HepG2 (cell line): ENCODE measurements at regions not wholly inside any gene's neighbourhood (a gene's known extent, or its start where the extent isn't known, plus 50 kb on each side); places are given as distances from the start of the nearest gene placed in this dataset.

ENCODE experiments used
- CTCF ChIP-seq: sonication (generic); formaldehyde crosslinking; IDR thresholded peaks from 2 replicates; pipeline ENCODE4 v1.5.0; 2020; ENCODE audit warnings: mild to moderate bottlenecking, missing genetic modification reagents, moderate library complexity
- EED ChIP-seq: sonication (generic); formaldehyde crosslinking; IDR thresholded peaks from 2 replicates; pipeline ENCODE4 v1.5.0; 2020; ENCODE audit warnings: mild to moderate bottlenecking, missing genetic modification reagents
- HMG20A ChIP-seq: IDR thresholded peaks from 2 replicates; pipeline ENCODE4 v1.6.1; 2016; ENCODE audit warnings: borderline replicate concordance
- HOXA9 ChIP-seq: sonication (generic); formaldehyde crosslinking; IDR thresholded peaks from 2 replicates; pipeline ENCODE4 v1.8.1; 2022; ENCODE audit warnings: missing genetic modification reagents, mild to moderate bottlenecking, moderate library complexity, borderline replicate concordance
- NR2C2 ChIP-seq: sonication (generic); formaldehyde crosslinking; IDR thresholded peaks from 2 replicates; pipeline ENCODE4 v1.4.0; 2020; ENCODE audit warnings: missing genetic modification reagents, mild to moderate bottlenecking, moderate library complexity, borderline replicate concordance
- PBX3 ChIP-seq: sonication (generic); formaldehyde crosslinking; IDR thresholded peaks from 2 replicates; pipeline ENCODE4 v1.8.1; 2023; ENCODE audit warnings: missing genetic modification reagents, inconsistent platforms, borderline replicate concordance
- SATB2 ChIP-seq: sonication (generic); formaldehyde crosslinking; IDR thresholded peaks from 2 replicates; pipeline ENCODE4 v1.5.0; 2020; ENCODE audit warnings: missing genetic modification reagents
- U2AF2 ChIP-seq: fragments of 200-400 bp; formaldehyde crosslinking; IDR thresholded peaks from 2 replicates; pipeline ENCODE4 v1.6.1; 2017; ENCODE audit warnings: low read depth, mild to moderate bottlenecking, low read length
- ZBTB7A ChIP-seq: sonication (generic); formaldehyde crosslinking; IDR thresholded peaks from 2 replicates; pipeline ENCODE4 v1.8.0; 2022; ENCODE audit warnings: mild to moderate bottlenecking, missing genetic modification reagents
- ZNF18 ChIP-seq: sonication (generic); formaldehyde crosslinking; IDR thresholded peaks from 2 replicates; pipeline ENCODE4 v1.8.0; 2022; ENCODE audit warnings: mild to moderate bottlenecking, missing genetic modification reagents; ENCODE audit not compliant: insufficient replicate concordance
- ZNF549 ChIP-seq: sonication (generic); formaldehyde crosslinking; IDR thresholded peaks from 2 replicates; pipeline ENCODE4 v1.5.0; 2020; ENCODE audit warnings: missing genetic modification reagents
- ZNF605 ChIP-seq: sonication (generic); formaldehyde crosslinking; IDR thresholded peaks from 2 replicates; pipeline ENCODE4 v1.8.0; 2022; ENCODE audit warnings: mild to moderate bottlenecking, missing genetic modification reagents

GRCh38 chr6:156197513-156197912 is 579.7 kb upstream of the ARID1B start:
- TF ChIP-seq EED (CRISPR knock-in tag) (no peak), ZBTB7A (no peak), CTCF (CRISPR knock-in tag) (no peak), HOXA9 (CRISPR knock-in tag) (no peak), HMG20A (CRISPR knock-in tag) (no peak), SATB2 (CRISPR knock-in tag) (no peak), U2AF2 (no peak), ZNF549 (CRISPR knock-in tag) (no peak), NR2C2 (CRISPR knock-in tag) (no peak), PBX3 (CRISPR knock-in tag) (no peak), ZNF18 (no peak), ZNF605 (CRISPR knock-in tag) (no peak)
